ENCODE measurements at regions not wholly inside any gene's neighbourhood (a gene's known extent, or its start where the extent isn't known, plus 50 kb on each side); places are given as distances from the start of the nearest gene placed in this dataset.

- TF ChIP-seq MAX (IDR thresholded peaks at IDR 0.05; ENCODE audit: low read depth, low read length) (no peak), CTCF (IDR thresholded peaks at IDR 0.05; ENCODE audit: low read depth, low read length) (no peak), POLR2A (IDR thresholded peaks at IDR 0.05; ENCODE audit: extremely low read depth, insufficient read length) (no peak)
These were observed 185.7 kb downstream of the KCNRG start for GRCh38 chr13:50200988-50201387.
